SH-SY5Y (cell line): ENCODE measurements at regions not wholly inside any gene's neighbourhood (a gene's known extent, or its start where the extent isn't known, plus 50 kb on each side); places are given as distances from the start of the nearest gene placed in this dataset.

Experiments used
- GATA2 ChIP-seq: IDR thresholded peaks from 2 replicates; pipeline ENCODE4 v1.6.1; 2011; ENCODE audit warnings: mild to moderate bottlenecking, low read depth, low read length
- GATA3 ChIP-seq: IDR thresholded peaks from 2 replicates; pipeline ENCODE4 v1.6.1; 2011; ENCODE audit warnings: low read depth, mild to moderate bottlenecking, low read length, moderate library complexity

DNA sequence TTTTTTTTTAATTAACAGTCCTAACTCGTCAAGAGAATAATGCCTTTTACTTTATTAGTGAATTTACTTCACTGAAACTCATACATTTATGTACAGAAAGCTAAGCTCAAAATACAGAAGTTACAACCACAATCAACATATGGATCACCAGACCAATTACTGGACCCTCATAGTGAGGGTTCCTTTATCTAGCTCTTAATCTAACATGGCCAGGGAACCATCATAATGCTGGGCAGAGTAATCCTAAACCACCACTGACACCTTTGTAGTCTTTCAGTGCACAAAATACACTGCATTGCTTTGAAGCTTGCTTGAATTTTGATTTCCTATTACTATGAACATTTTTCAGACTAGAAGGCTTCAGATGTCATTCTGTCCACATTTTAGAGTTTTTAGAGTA lies 1406.6 kb upstream of the PCDH9 start:
- TF ChIP-seq GATA2: peak; percentile 59; the same call in 1 of the 2 replicates
- TF ChIP-seq GATA3: peak; percentile 81

- TF ChIP-seq GATA3: no peak
- TF ChIP-seq GATA2: no peak
Measured at GRCh38 chr13:68628994-68629393, 1398.9 kb upstream of the PCDH9 start.

GRCh38 chr13:68627379-68627778 lies 1397.2 kb upstream of the PCDH9 start:
- TF ChIP-seq GATA2 (no peak), GATA3 (no peak)

- no peak for TF ChIP-seq GATA3
- no peak for TF ChIP-seq GATA2
Measured at GRCh38 chr13:68616600-68617222, 1386.6 kb upstream of the PCDH9 start.

GRCh38 chr13:68609661-68610060 lies 1379.5 kb upstream of the PCDH9 start:
- TF ChIP-seq GATA2 (no peak), GATA3 (no peak)

DNA sequence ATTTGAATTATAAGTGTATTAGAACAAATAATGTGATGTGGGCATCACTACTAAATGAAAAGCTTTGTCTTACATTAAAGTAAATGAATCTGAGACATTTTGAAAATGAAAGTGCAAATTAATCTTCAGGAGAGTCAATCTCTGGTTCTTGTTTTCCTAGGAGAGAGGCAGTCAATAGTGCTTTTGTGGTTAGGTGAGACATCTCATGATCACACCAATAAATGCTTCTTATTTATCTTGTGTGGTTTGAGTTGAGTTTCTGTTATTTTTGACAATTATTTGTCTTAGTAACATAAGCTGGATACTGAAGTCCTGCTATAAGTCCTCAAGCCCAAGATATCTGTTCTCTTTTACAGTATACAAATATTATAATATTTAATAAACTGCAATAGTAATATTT lies 1378.0 kb upstream of the PCDH9 start:
- TF ChIP-seq GATA3 (no peak), GATA2 (no peak)

GRCh38 chr13:68597641-68598040 lies 1367.5 kb upstream of the PCDH9 start:
- TF ChIP-seq GATA2 (no peak), GATA3 (no peak)

GRCh38 chr13:68588623-68589022 lies 1358.5 kb upstream of the PCDH9 start:
- TF ChIP-seq GATA2: no peak
- no peak for TF ChIP-seq GATA3

- TF ChIP-seq GATA2: no peak
- TF ChIP-seq GATA3: no peak
Measured at GRCh38 chr13:68584776-68585175, 1354.6 kb upstream of the PCDH9 start.

- no peak for TF ChIP-seq GATA2
- no peak for TF ChIP-seq GATA3
Measured at GRCh38 chr13:68574053-68574452, 1343.9 kb upstream of the PCDH9 start.

GRCh38 chr13:68551701-68552522 lies 1321.8 kb upstream of the PCDH9 start:
- TF ChIP-seq GATA2 (no peak), GATA3 (no peak)

DNA sequence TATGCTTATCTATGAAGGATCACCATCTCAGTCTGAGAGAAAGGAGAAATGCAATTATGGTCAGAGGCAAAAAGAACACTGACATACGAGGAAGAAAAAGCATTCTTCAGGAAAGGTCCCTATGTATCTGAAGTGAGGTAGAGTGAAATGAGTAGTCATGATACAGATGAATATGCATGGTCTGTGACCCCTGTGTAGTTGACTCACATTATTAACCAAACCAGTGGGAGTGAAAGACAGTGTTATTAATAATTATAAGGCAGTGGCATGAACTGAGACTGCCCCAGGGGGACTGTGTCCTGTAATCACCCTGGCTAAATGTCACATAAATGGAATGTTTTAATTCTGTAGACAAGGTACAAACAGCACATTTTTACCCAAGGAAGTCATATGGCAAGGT lies 1320.2 kb upstream of the PCDH9 start:
- TF ChIP-seq GATA3: no peak
- TF ChIP-seq GATA2: no peak

GRCh38 chr13:68540244-68540643 lies 1310.1 kb upstream of the PCDH9 start:
- TF ChIP-seq GATA2 (no peak), GATA3 (no peak)

DNA sequence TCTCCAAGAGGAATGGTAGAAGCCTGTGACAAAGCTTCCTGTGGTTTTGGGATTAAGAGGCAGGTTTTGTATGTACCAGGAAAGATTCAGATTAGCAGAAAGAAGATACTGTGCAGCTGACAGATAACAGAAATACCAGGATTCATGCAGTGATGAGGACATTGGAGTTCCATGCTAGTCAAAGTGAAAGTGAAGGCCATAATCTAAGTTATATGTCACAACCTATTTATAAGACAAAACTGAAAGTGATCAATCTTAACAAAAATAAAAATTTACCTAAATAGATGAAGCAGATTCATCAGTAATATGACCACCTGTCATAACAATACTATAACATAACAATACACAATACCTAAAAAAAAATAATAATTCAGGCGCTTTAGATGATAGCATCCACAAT lies 1305.2 kb upstream of the PCDH9 start:
- no peak for TF ChIP-seq GATA2

- TF ChIP-seq GATA2 (no peak), GATA3 (no peak)
Measured at GRCh38 chr13:68523838-68524424, 1293.8 kb upstream of the PCDH9 start.
